GM18907 (cell line): ENCODE measurements at regions not wholly inside any gene's neighbourhood (a gene's known extent, or its start where the extent isn't known, plus 50 kb on each side); places are given as distances from the start of the nearest gene placed in this dataset.
A peak's percentile ranks its signal among the peaks of the same experiment; 100 is the strongest.
"Not testable (repeated sequence)": the region's sequence is repeated elsewhere in the genome, so short reads cannot be mapped to it uniquely, and the experiment has no call there.

Experiments
- ATAC-seq: cut with Tn5 transposase; IDR thresholded peaks from one replicate; pipeline ENCODE4 v1.9.1; 2021; ENCODE audit warnings: mild to moderate bottlenecking, moderate library complexity; ENCODE audit not compliant: unreplicated experiment

DNA sequence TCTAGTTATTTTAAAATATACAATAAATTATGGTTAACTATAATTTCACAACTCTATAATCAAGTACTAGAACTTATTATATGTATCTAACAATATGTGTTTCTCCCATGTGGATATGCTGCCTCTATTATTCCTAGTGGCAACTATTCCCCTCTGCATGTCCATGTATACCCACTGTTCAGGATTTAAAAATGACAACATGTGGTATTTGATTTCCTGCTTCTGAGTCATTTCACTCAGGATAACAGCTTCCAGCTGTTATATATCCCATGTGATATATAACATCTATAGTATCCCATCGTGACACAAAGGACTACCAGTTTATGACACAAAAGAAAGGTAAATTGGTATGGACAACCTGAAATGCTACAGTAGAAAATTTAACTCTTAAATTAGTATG is 167.4 kb upstream of the TACR3 start:
- ATAC-seq, result no peak

DNA sequence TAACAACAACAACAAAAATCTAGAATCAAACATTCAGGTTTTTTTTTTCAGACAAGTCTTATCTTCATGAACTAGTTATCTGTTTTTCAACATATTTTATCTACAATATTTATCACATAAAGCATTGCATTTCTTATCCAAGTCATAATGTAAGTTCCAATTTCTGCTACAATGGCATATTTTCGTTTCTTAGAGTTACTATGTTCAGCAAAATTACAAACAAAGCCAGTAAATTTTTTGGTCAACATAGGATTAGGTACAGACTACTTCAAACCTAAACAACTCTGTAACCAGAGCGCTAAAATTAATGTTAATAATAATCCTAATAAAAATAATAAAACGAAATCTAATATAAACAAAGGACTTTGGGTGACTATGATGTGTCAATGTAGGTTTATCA is 165.4 kb upstream of the TACR3 start:
- no peak for ATAC-seq

GRCh38 chr4:103867311-103867710 is 147.5 kb upstream of the TACR3 start:
- ATAC-seq, result no peak

DNA sequence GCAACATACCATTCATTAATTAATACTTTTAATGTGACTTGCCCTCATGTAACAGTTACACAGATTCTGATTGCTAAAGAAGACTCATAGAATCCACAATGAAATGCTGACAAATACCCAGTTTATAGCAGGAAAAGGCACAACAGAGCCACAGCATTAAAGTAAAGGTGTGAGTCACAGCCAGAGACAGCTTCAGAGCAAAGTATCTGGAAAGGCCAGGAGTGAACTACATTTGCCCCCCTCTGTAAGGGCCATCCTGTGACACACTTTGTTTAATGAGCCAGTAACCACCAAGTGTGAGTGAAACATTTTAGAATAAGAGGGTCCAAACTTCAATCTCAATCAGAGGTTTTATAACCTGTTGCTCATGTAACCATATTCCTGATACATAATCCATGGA is 133.8 kb upstream of the TACR3 start:
- ATAC-seq, result no peak

GRCh38 chr4:103853146-103853545 is 133.4 kb upstream of the TACR3 start:
- ATAC-seq, result no peak

- ATAC-seq, result no peak
These were observed 125.3 kb upstream of the TACR3 start for GRCh38 chr4:103845075-103845474.

GRCh38 chr4:103842637-103843239 is 123.0 kb upstream of the TACR3 start:
- ATAC-seq, result no peak

- no peak for ATAC-seq
These were observed 122.3 kb upstream of the TACR3 start for GRCh38 chr4:103842076-103842475.

GRCh38 chr4:103810308-103810707 is 90.5 kb upstream of the TACR3 start:
- ATAC-seq, result not testable (repeated sequence)

- no peak for ATAC-seq
These were observed 83.0 kb upstream of the TACR3 start for GRCh38 chr4:103802766-103803165.

DNA sequence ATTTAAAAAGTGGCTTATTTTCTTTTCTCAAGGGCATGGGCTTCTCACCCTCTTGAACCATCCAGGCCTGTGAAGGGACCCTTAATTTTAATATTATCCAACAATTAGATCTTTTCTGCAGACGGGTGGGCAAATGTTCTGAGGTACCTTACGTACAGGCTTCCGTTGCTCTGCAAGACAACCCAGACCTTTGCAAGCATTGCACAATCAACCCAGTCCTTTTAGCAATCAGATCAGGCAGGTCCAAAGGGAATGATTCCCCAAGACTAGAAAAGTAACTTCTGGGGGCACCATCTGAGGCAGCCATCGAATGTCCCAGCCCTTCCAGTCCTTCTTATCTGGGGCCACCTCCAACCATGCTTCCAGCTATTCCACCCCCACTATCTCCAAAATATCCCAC is 67.3 kb upstream of the TACR3 start:
- ATAC-seq, result no peak

DNA sequence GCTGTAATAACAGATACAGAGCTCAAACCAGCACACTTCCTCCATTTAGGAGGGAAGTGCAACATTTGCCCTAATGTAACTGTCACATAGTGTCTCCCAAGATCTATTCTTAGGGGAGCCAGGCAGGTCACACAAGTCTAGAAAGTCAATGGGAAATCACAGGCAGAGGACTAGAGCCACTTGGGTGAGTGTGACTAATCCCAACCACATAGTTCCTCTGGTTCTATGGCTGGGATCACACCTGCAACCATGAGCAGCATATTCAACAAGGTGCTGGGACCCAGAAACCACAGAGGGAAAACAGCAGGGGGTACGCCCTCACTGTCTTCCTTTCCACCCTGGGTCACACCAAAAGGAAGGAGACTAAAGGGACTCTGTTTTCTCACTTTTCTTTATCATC is 66.8 kb upstream of the TACR3 start:
- no peak for ATAC-seq

- peak; percentile 87 for ATAC-seq
These were observed 66.2 kb upstream of the TACR3 start for GRCh38 chr4:103786014-103786413.

DNA sequence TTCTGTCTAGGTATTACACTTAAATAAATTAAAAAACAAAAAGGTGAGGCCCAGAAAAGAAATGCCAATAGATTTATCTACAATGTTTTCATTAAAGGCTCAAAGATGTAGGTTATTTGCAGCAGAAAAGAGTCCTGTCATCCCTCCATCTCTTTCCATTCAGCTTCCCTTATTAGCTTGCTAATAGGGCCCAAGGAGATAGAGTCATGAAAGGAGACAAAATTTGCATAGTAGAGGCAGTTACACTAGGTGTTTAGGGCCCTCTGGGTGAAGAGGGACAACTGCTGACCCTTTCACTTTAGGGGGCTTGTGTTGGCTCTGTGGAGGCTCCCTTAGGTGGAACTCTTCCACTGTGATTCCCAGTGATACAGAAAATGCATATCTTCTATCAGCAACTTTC is 58.4 kb upstream of the TACR3 start:
- ATAC-seq, result no peak

DNA sequence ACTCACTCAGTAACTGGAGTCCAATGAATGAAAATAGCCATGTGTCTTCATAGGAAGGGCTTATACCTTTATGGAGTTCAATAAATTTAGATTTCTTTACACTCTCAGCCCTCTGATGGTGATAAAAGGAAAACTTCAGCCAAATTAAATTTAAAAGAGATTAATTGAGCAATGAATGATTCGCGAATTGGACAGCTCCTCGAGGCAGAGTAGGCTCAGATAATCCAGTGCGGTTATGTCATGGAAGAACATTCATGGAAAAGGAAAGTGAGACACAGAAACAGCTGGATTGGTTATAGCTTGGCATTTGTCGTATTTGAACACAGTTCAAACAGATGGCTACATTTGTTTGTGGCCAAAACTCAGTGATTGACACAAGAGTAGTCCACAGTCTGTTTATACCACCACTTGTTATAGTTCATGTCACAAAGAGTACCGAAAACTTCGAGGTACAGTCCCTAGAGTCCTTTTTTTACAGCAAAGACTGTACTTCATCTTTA is 54.6 kb upstream of the TACR3 start:
- ATAC-seq, result no peak

GRCh38 chr4:103773691-103774231 is 54.0 kb upstream of the TACR3 start:
- no peak for ATAC-seq
